ENCODE measurements at regions not wholly inside any gene's neighbourhood (a gene's known extent, or its start where the extent isn't known, plus 50 kb on each side); places are given as distances from the start of the nearest gene placed in this dataset.

DNA sequence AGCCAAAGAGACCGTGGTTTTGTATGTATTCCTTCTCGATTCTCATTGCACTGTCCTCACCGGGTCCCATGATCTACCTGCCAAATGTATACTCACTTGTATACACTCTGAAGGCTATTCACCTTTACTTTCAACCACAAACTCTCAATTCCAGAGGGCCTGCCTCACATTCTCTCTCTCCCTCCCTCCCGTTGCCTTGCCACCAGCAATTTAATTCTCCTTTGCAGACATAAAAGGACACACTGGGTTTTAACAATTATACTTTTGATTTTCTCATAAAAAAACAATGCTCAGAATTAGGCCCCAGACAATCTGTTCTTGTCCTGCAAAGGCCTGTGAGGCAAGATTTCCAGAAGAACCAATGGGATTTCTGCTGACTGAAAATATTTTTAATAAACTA lies 265.1 kb upstream of the PSMD7 start:
- DNase-seq (no peak), ATAC-seq (no peak)
- no peak overlapping the region for H3K27ac ChIP-seq (ENCODE audit: low read length)
- no peak overlapping the region for H2AFZ ChIP-seq (ENCODE audit: low read length)
- no peaks in the 10 kb centered on the region for H3K9me2 ChIP-seq (replicated peaks; ENCODE audit: low read length)
- H3K27me3 ChIP-seq (ENCODE audit: low read length), result peaks cover 38% of the 10 kb centered on the region
- H3K9me3 ChIP-seq (ENCODE audit: low read length), result no peaks in the 10 kb centered on the region
- TF ChIP-seq, protein P1, sequence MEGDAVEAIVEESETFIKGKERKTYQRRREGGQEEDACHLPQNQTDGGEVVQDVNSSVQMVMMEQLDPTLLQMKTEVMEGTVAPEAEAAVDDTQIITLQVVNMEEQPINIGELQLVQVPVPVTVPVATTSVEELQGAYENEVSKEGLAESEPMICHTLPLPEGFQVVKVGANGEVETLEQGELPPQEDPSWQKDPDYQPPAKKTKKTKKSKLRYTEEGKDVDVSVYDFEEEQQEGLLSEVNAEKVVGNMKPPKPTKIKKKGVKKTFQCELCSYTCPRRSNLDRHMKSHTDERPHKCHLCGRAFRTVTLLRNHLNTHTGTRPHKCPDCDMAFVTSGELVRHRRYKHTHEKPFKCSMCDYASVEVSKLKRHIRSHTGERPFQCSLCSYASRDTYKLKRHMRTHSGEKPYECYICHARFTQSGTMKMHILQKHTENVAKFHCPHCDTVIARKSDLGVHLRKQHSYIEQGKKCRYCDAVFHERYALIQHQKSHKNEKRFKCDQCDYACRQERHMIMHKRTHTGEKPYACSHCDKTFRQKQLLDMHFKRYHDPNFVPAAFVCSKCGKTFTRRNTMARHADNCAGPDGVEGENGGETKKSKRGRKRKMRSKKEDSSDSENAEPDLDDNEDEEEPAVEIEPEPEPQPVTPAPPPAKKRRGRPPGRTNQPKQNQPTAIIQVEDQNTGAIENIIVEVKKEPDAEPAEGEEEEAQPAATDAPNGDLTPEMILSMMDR (conservative IDR thresholded peaks at IDR 0.05; ENCODE audit: low read depth, low read length), result no peak
- TF ChIP-seq EZH2 (IDR thresholded peaks at IDR 0.05; ENCODE audit: low read length, unreplicated experiment) (no peak), EZH2phosphoT487 (IDR thresholded peaks at IDR 0.05; ENCODE audit: borderline replicate concordance, low read length) (no peak)
- H3K4me3 ChIP-seq (ENCODE audit: low read length), result no peak overlapping the region
- H3K4me1 ChIP-seq (ENCODE audit: insufficient read depth, low read length), result no peaks in the 10 kb centered on the region
- H3K36me3 ChIP-seq (ENCODE audit: low read depth, low read length), result no peaks in the 10 kb centered on the region; the same call in 1 of the 2 replicates
- H3F3A ChIP-seq (ENCODE audit: low read length, unreplicated experiment), result no peaks in the 10 kb centered on the region
- intact Hi-C loops (cut with micrococcal nuclease), result no loop called here
- H4K20me1 ChIP-seq (ENCODE audit: low read length), result no peaks in the 10 kb centered on the region
- no peak overlapping the region for H3K4me2 ChIP-seq (ENCODE audit: low read length)
- H3K79me2 ChIP-seq (ENCODE audit: low read length), result no peaks in the 10 kb centered on the region
- CTCF ChIA-PET, result no interaction called here
- no TSS peak for BruUV-seq (replicated peaks)
- H3K9ac ChIP-seq (ENCODE audit: low read length), result no peak overlapping the region
- POLR2A ChIA-PET (ENCODE audit: unreplicated experiment), result no interaction called here

- Histone ChIP-seq H3K27me3 (ENCODE audit: low read length) (peaks cover 43% of the 10 kb centered on the region), H3K4me3 (ENCODE audit: low read length) (no peak overlapping the region), H3K9me3 (ENCODE audit: low read length) (no peaks in the 10 kb centered on the region), H3K4me2 (ENCODE audit: low read length) (no peak overlapping the region), H3F3A (ENCODE audit: low read length, unreplicated experiment) (no peaks in the 10 kb centered on the region), H3K9ac (ENCODE audit: low read length) (no peak overlapping the region), H3K36me3 (ENCODE audit: low read depth, low read length) (no peaks in the 10 kb centered on the region), H4K20me1 (ENCODE audit: low read length) (no peaks in the 10 kb centered on the region), H2AFZ (ENCODE audit: low read length) (no peak overlapping the region), H3K4me1 (ENCODE audit: insufficient read depth, low read length) (no peaks in the 10 kb centered on the region), H3K9me2 (replicated peaks; ENCODE audit: low read length) (no peaks in the 10 kb centered on the region), H3K27ac (ENCODE audit: low read length) (no peak overlapping the region), H3K79me2 (ENCODE audit: low read length) (no peaks in the 10 kb centered on the region)
- ChIA-PET POLR2A (ENCODE audit: unreplicated experiment) (no interaction called here), CTCF (no interaction called here)
- no TSS peak for BruUV-seq (replicated peaks)
- ATAC-seq, result no peak
- no peak for DNase-seq
- TF ChIP-seq EZH2phosphoT487 (IDR thresholded peaks at IDR 0.05; ENCODE audit: borderline replicate concordance, low read length), result no peak
- no peak for TF ChIP-seq EZH2 (IDR thresholded peaks at IDR 0.05; ENCODE audit: low read length, unreplicated experiment)
- TF ChIP-seq, protein P1 (conservative IDR thresholded peaks at IDR 0.05; ENCODE audit: low read depth, low read length), result no peak
- intact Hi-C loops (cut with micrococcal nuclease), result no loop called here
These were observed 266.5 kb upstream of the PSMD7 start for GRCh38 chr16:74030000-74030706.

- POLR2A ChIA-PET (ENCODE audit: unreplicated experiment), result no interaction called here
- CTCF ChIA-PET, result no interaction called here
- Histone ChIP-seq H3F3A (ENCODE audit: low read length, unreplicated experiment) (no peaks in the 10 kb centered on the region), H3K36me3 (ENCODE audit: low read depth, low read length) (no peaks in the 10 kb centered on the region), H3K4me2 (ENCODE audit: low read length) (no peak overlapping the region), H3K9me3 (ENCODE audit: low read length) (no peaks in the 10 kb centered on the region), H3K27me3 (ENCODE audit: low read length) (peaks cover 49% of the 10 kb centered on the region), H4K20me1 (ENCODE audit: low read length) (no peaks in the 10 kb centered on the region), H3K9me2 (replicated peaks; ENCODE audit: low read length) (no peaks in the 10 kb centered on the region), H3K79me2 (ENCODE audit: low read length) (no peaks in the 10 kb centered on the region), H3K4me3 (ENCODE audit: low read length) (no peak overlapping the region), H3K9ac (ENCODE audit: low read length) (no peak overlapping the region), H2AFZ (ENCODE audit: low read length) (no peak overlapping the region), H3K4me1 (ENCODE audit: insufficient read depth, low read length) (no peaks in the 10 kb centered on the region), H3K27ac (ENCODE audit: low read length) (no peak overlapping the region)
- ATAC-seq, result no peak
- BruUV-seq (replicated peaks), result no TSS peak
- DNase-seq, result no peak
- intact Hi-C loops (cut with micrococcal nuclease), result no loop called here
- no peak for TF ChIP-seq EZH2 (IDR thresholded peaks at IDR 0.05; ENCODE audit: low read length, unreplicated experiment)
- no peak for TF ChIP-seq EZH2phosphoT487 (IDR thresholded peaks at IDR 0.05; ENCODE audit: borderline replicate concordance, low read length)
- TF ChIP-seq, protein P1 (conservative IDR thresholded peaks at IDR 0.05; ENCODE audit: low read depth, low read length), result no peak
These were observed 267.4 kb upstream of the PSMD7 start for GRCh38 chr16:74029115-74029792.

All from PC-3 (cell line).